GM21526 (cell line): ENCODE measurements at regions not wholly inside any gene's neighbourhood (a gene's known extent, or its start where the extent isn't known, plus 50 kb on each side); places are given as distances from the start of the nearest gene placed in this dataset.
"Not testable (repeated sequence)": the region's sequence is repeated elsewhere in the genome, so short reads cannot be mapped to it uniquely, and the experiment has no call there.

Source experiments
- ATAC-seq: cut with Tn5 transposase; IDR thresholded peaks from one replicate; pipeline ENCODE4 v1.9.1; 2021; ENCODE audit warnings: moderate library complexity; ENCODE audit not compliant: unreplicated experiment, low FRiP score

DNA sequence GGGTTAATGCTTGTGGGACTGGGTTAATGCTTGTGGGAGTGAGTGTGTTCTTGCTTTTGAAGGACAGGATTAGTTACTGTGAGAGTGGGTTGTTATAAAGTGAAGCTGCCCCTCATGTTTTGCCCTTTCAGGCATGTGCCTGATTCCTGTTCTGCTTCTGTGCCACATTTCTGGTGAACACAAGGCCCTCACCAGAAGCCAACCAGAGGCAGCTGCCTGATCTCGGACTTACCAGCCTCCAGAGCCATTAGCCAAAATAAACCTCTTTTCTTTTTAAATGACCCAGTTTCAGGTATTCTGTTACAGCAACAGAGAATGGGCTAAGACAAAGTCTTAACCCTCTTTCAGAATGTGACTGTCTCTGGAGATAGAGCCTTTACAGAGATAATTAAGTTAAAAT, 113.3 kb upstream of the TMTC4 start:
- no peak for ATAC-seq

- ATAC-seq = not testable (repeated sequence)
Measured at GRCh38 chr13:100776686-100777085, 102.1 kb upstream of the TMTC4 start.

DNA sequence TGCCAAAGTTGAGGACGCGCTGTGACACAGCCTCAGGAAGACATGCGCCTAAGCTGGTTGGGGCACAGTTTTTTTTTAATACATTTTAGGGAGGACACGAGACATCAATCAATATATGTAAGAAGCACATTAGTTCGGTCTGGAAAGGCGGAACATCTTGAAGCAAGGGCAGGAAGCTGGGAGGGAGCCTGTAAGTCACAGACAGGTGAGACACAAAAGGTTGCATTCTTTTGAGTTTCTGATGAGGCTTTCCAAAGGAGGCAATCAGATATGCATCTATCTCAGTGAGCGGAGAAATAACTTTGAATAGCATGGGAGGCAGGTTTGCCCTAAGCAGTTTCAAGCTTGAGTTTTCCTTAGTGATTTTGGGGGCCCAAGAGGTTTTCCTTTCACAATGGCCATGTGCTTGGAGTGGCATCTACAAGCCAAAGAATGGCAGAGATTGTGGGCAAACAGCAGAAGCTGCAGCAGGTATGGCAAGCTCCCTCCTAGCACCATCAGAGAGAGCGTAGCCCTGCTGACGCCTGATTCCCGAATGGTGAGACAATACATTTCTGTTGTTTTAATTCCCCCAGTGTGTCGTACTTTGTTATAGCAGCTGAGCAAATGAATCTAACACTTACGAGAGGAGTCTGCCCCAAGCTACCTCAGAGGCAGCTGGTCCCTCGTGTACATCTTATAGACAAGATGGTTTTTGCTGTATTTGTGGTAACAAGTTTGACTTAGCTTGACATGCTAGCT, 99.5 kb upstream of the TMTC4 start:
- ATAC-seq = no peak

DNA sequence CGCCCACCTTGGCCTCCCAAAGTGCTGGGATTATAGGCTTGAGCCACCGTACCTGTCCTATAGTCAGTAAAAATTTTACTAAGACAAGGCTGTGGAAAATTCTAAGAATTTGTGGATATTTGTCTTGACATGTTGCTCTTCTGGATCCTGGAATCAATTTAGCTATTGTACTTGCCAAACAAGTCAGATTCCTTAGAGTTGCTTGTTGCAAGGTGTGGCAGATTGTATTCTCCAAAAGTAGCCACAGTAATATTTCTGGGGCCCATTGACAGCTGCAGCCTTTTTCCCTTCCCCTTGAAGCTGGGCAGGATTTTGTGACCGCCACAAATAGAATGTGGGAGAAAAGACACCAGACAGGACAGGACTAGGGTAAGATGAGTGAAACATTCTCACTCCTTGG, 98.8 kb upstream of the TMTC4 start:
- ATAC-seq = no peak

- ATAC-seq = no peak
Measured at GRCh38 chr13:100767192-100767591, 92.6 kb upstream of the TMTC4 start.

DNA sequence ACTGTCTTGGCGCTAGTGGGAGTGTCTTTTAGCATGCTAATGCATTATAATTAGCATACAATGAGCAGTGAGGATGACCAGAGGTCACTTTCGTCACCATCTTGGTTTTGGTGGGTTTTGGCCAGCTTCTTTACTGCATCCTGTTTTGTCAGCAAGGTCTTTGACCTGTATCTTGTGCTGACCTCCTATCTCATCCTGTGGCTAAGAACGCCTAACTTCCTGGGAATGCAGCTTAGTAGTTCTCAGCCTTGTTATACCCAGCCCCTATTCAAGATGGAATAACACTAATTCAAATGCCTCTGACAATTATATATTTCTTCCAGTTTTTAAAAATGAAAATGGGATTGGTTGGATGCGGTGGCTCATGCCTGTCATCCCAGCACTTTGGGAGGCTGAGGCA, 92.0 kb upstream of the TMTC4 start:
- ATAC-seq = not testable (repeated sequence)

DNA sequence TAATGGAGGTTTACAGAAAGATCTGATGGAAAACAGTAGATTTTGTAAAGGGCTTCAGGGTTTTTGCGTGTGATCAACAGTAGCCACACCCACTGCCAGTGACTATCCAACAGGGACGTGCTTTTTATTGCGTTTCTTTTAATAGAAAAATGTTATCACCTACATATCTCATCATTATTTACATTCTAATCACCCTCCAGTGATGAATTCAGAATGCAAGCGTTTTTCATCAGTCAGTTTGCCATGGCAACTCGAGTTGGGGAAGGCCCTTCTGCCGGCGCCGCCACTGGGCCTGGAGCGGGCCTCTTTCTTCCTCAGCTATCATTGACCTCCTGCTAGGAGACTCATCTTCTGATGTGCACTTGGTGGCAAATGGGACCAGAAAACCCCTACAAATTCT, 90.3 kb upstream of the TMTC4 start:
- ATAC-seq = no peak

DNA sequence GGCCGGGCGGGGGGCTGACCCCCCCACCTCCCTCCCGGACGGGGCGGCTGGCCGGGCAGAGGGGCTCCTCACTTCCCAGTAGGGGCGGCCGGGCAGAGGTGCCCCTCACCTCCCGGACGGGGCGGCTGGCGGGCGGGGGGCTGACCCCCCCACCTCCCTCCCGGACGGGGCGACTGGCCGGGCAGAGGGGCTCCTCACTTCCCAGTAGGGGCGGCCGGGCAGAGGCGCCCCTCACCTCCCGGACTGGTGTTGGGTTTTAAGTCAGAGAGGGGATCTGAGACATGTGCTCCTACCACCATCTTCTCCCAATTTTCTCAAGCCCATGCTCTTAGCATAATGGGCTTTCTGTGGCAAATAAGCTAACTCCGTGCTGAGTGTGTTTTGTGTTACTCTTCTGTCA, 87.5 kb upstream of the TMTC4 start:
- ATAC-seq = not testable (repeated sequence)

DNA sequence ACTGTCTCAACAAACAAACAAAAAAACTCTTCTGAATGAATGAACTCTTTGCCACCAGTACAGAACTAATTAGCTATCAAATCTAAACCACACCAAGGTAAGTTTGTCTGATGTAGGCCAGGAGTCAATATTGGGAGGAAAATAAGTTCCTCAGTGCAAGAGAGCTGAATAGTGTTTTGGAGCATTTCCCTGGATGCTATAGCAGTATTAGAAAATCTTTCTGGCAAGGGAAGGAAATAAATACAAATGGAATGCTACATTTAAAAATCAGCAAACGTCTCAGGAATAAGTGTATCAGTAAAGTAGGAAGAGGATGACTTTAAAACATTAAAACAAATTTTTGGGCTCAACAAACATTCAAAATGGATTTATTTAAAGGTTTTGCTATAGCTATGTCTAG, 81.3 kb upstream of the TMTC4 start:
- no peak for ATAC-seq

DNA sequence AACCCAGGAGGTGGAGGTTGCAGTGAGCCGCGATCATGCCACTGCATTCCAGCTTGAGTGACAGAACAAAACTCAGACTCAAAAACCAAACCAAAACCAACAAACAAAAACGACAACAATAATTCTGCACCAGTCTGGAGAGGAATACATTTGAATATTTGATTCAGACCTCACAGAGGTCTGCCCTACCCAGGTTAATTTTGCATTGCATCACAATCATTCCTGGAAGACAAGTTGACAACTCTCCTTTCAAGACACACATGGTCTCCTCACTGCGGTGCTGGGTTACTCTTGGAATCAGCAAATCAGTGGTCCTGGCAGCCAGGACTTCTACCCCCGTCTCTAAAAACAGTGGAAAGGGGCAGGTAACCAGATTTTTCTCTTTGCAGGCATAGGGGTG, 79.9 kb upstream of the TMTC4 start:
- no peak for ATAC-seq

DNA sequence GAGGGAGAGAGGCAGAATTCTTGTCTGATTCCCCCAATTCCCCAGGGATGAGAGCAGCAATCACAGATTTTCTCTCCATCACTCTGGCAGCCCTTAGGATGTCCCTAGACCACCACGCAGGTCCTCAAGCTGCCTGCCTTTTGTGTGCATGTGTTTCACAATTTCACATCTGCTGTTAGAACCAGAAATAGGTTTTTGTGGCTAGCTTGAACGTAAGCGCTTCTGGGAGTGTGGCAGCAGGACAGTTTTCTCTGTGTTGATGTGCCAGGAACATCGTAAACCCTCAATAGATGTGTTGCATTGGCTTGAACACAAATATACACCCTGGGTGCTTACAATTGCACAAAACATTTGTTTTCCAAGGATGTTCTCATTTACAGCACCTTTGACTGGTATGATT, 78.8 kb upstream of the TMTC4 start:
- ATAC-seq = no peak

DNA sequence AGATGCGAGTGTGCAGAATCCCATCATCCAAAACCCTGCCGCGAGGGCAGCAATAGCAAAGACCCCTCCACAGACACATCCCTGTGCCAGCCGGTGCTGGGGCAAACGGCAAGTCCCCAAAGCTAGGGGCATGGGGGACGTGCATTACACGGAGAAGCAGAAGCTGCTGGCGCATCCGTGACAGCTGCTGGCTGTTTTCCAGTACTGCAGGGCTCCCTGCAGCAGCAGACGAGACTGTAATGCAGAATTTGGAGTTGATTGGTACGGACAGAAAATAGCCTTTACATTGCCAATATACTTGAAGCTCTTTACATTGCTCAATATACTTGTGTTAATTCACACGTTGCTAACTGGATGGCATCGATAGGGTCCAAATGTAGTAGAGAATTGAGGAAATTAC, 77.2 kb upstream of the TMTC4 start:
- ATAC-seq = no peak

DNA sequence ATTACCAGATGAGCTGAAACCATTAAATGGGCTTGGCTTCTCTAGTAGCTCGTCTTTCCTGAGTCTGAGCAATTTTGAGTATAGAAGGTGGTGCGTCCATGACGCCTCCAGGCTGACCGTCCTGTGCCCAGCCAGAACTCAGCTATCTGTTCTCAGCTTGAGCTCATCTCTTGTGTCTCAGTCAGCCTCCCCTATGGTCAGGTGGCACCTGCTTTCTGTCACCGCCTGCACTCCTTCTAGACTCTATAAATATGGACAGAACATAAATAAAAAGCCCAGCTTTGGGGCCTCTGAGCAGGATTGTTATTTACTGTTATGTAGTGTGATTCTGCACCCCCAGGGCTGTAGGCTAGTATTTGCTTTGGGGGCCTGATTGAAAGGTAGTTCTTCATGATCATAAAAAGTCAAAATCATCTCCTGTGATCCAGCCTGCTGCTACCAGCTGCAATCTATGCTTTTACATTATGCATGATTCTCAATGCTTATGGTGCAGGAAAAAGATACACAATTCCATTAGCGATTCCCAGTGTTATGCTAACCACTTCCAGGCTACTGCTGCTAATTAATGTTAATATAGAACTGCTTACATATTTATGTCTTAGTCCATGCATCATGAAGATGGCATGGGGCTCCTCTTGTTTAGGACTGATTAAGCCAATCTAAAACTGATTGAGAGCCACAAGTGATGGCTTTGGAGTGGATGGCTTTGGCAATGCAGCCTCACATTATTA, 72.5 kb upstream of the TMTC4 start:
- no peak for ATAC-seq

GRCh38 chr13:100738176-100738855, 63.7 kb upstream of the TMTC4 start:
- ATAC-seq = no peak

GRCh38 chr13:100735494-100735893, 60.9 kb upstream of the TMTC4 start:
- no peak for ATAC-seq

DNA sequence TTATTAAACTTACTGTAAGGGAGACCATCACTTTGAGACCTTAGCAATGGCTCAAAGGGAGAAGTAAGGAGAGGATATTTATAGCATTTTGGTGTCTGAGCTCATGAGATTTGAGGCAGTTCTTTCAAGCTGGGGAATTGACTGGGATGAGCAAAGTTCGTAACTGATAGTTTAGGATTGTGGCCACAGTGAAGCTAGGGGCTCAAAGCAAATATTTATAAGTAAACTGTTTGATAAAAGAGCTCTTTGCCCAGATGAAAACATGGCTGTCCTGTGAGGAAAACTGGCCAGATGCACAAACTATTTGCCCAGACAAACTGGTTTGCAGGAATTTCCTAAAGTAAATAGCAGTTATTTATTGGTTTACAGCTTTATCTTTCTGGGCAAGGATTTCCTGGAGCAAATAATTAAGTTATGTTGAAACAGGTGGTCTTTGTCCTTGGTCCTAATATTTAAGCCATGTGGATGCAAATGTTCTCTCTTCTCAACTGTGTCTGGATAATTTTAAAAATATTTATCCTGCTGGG, 59.7 kb upstream of the TMTC4 start:
- ATAC-seq = no peak

- no peak for ATAC-seq
Measured at GRCh38 chr13:100733261-100733660, 58.7 kb upstream of the TMTC4 start.

DNA sequence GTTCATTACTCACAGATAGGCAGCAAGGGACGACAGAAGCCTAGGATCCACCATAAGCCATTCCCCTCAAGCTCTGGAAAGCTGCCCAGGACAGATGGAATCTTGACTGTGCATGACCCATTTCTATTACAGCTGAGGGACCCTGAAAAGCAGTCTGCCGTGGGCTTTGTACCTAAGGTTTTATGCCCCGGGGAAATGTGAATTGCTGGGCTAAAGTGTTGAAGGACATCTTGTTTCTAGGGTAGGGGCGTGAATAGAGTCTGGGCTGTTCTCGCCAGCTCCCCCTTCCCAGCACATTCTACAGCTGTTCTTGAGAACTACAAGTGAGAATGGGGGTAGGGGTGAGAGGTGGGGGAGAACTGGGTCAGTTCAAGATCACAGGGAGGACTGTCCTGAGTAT, 53.6 kb upstream of the TMTC4 start:
- no peak for ATAC-seq

DNA sequence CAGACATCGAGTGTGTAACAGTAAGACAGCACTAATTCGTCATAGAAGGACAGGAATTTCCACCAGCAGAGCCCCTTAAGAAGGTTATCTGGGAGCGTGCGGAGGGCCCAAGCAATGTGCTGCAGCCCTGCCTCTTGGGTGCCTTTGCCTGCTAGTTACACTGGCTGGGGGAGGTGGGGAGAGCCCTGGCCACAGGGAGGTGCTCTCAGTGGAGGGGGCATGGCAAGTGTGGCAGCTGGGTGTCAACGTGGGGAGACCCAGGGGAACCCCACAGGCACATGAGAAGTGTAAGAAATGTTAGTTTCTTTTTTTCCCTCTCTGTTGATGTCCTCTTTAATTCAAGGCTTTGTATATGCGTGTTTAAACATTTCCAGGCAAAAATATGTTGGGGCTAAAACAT, 50.9 kb upstream of the TMTC4 start:
- ATAC-seq = no peak

GRCh38 chr13:100724568-100724967, 50.0 kb upstream of the TMTC4 start:
- no peak for ATAC-seq
